Hepatocyte (in vitro differentiated cells): ENCODE measurements at regions not wholly inside any gene's neighbourhood (a gene's known extent, or its start where the extent isn't known, plus 50 kb on each side); places are given as distances from the start of the nearest gene placed in this dataset.

Source experiments
- EZH2 ChIP-seq: fragments of 200-600 bp; sonication (generic); IDR thresholded peaks from 2 replicates; pipeline ENCODE4 v1.6.1; 2016; ENCODE audit warnings: antibody characterized with exemption, mild to moderate bottlenecking, borderline replicate concordance
- EZH2phosphoT487 ChIP-seq: fragments of 200-600 bp; sonication (generic); IDR thresholded peaks from one replicate; pipeline ENCODE4 v1.6.1; 2018; ENCODE audit warnings: antibody characterized with exemption, mild to moderate bottlenecking, low read depth, moderate library complexity; ENCODE audit not compliant: unreplicated experiment, severe bottlenecking
- TF ChIP-seq, protein P1 (sequence below): fragments of 200-600 bp; sonication (generic); IDR thresholded peaks from 2 replicates; pipeline ENCODE4 v1.5.1; 2016; ENCODE audit warnings: antibody characterized with exemption, mild to moderate bottlenecking; ENCODE audit not compliant: poor library complexity

GRCh38 chr7:20076835-20077234 is 140.3 kb downstream of the MACC1 start:
- TF ChIP-seq, protein P1, sequence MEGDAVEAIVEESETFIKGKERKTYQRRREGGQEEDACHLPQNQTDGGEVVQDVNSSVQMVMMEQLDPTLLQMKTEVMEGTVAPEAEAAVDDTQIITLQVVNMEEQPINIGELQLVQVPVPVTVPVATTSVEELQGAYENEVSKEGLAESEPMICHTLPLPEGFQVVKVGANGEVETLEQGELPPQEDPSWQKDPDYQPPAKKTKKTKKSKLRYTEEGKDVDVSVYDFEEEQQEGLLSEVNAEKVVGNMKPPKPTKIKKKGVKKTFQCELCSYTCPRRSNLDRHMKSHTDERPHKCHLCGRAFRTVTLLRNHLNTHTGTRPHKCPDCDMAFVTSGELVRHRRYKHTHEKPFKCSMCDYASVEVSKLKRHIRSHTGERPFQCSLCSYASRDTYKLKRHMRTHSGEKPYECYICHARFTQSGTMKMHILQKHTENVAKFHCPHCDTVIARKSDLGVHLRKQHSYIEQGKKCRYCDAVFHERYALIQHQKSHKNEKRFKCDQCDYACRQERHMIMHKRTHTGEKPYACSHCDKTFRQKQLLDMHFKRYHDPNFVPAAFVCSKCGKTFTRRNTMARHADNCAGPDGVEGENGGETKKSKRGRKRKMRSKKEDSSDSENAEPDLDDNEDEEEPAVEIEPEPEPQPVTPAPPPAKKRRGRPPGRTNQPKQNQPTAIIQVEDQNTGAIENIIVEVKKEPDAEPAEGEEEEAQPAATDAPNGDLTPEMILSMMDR: no peak
- TF ChIP-seq EZH2 (no peak), EZH2phosphoT487 (no peak)
